OCI-LY7 (cell line): ENCODE measurements at regions not wholly inside any gene's neighbourhood (a gene's known extent, or its start where the extent isn't known, plus 50 kb on each side); places are given as distances from the start of the nearest gene placed in this dataset.

Experiments used
- EZH2phosphoT487 ChIP-seq: fragments of 200-600 bp; sonication (generic); IDR thresholded peaks from 2 replicates; pipeline ENCODE4 v1.6.1; 2018; ENCODE audit warnings: low read depth, borderline replicate concordance, mild to moderate bottlenecking, mixed run types, antibody characterized with exemption, low read length, moderate library complexity, mixed read lengths
- TF ChIP-seq, protein P1 (sequence below): fragments of 200-600 bp; sonication (generic); conservative IDR thresholded peaks from 2 replicates; pipeline ENCODE4 v1.5.1; 2014; ENCODE audit warnings: mild to moderate bottlenecking, antibody characterized with exemption, low read length, moderate library complexity, mixed read lengths

DNA sequence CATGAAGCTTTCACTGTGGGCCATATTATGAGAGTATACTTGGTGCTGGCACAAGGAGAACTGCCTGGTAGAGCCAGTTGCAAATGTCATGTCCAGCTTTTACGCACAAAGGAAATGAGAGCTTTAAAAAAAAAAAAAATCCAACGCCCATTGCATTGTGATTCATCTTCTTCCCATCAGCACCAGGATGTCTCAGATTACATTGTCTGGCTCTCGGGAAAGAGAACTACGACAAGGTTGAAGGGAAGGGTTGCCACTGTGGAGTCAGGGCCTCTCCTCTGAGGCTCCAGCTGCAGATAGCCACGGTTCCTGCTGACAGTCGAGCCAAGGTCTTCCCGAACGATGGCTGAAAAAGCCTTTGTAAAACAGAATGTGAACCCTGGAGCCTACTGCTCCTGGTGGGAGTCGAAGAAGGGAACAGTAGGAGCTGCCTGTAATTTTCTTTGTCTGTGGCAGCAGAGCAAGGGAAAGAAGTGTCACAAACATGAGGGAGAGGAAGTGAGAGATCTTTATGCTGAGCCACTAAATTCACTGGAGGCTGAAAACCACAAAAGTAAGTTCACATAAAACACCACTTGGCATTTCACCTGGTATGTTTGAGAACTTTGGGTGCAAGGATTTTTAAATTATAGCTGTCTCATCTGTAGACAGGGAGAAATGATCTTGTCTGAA, 704.7 kb downstream of the DIAPH3 start:
- TF ChIP-seq, protein P1, sequence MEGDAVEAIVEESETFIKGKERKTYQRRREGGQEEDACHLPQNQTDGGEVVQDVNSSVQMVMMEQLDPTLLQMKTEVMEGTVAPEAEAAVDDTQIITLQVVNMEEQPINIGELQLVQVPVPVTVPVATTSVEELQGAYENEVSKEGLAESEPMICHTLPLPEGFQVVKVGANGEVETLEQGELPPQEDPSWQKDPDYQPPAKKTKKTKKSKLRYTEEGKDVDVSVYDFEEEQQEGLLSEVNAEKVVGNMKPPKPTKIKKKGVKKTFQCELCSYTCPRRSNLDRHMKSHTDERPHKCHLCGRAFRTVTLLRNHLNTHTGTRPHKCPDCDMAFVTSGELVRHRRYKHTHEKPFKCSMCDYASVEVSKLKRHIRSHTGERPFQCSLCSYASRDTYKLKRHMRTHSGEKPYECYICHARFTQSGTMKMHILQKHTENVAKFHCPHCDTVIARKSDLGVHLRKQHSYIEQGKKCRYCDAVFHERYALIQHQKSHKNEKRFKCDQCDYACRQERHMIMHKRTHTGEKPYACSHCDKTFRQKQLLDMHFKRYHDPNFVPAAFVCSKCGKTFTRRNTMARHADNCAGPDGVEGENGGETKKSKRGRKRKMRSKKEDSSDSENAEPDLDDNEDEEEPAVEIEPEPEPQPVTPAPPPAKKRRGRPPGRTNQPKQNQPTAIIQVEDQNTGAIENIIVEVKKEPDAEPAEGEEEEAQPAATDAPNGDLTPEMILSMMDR, result no peak
- TF ChIP-seq EZH2phosphoT487, result no peak
